DOHH2 (cell line): ENCODE measurements at regions not wholly inside any gene's neighbourhood (a gene's known extent, or its start where the extent isn't known, plus 50 kb on each side); places are given as distances from the start of the nearest gene placed in this dataset.
"Not testable (repeated sequence)": the region's sequence is repeated elsewhere in the genome, so short reads cannot be mapped to it uniquely, and the experiment has no call there.

ENCODE experiments used
- H3F3A ChIP-seq: fragments of 200-600 bp; sonication (generic), shearing (Covaris generic); 2 replicates; pipeline ENCODE4 v1.6.0; 2016; ENCODE audit warnings: antibody characterized with exemption, mild to moderate bottlenecking; ENCODE audit not compliant: control insufficient read depth, insufficient read depth
- H3K27ac ChIP-seq: fragments of 200-600 bp; sonication (generic); 2 replicates; pipeline ENCODE4 v1.5.1; 2014; ENCODE audit warnings: low read depth, mild to moderate bottlenecking, low read length, moderate library complexity
- H3K27me3 ChIP-seq: fragments of 200-600 bp; sonication (generic); 2 replicates; pipeline ENCODE4 v1.6.1; 2014; ENCODE audit warnings: mild to moderate bottlenecking, low read length, mixed read lengths; ENCODE audit not compliant: control insufficient read depth
- H3K36me3 ChIP-seq: fragments of 200-600 bp; sonication (generic); 2 replicates; pipeline ENCODE4 v1.6.1; 2014; ENCODE audit warnings: mild to moderate bottlenecking, low read length, moderate library complexity, mixed read lengths; ENCODE audit not compliant: control insufficient read depth
- H3K4me1 ChIP-seq: fragments of 200-600 bp; sonication (generic); 2 replicates; pipeline ENCODE4 v1.6.1; 2014; ENCODE audit warnings: mild to moderate bottlenecking, low read length, mixed read lengths; ENCODE audit not compliant: control insufficient read depth
- H3K4me2 ChIP-seq: fragments of 200-600 bp; sonication (generic); 2 replicates; pipeline ENCODE4 v1.6.0; 2014; ENCODE audit warnings: mild to moderate bottlenecking, low read length, moderate library complexity
- H3K4me3 ChIP-seq: fragments of 200-600 bp; sonication (generic); 2 replicates; pipeline ENCODE4 v1.5.1; 2014; ENCODE audit warnings: mild to moderate bottlenecking, low read length, mixed read lengths
- H3K79me2 ChIP-seq: fragments of 200-600 bp; sonication (generic); 2 replicates; pipeline ENCODE4 v1.6.1; 2014; ENCODE audit warnings: mild to moderate bottlenecking, low read length, mixed read lengths; ENCODE audit not compliant: control insufficient read depth
- H3K9me2 ChIP-seq: fragments of 200-600 bp; sonication (generic); replicated peaks from 2 replicates; pipeline ENCODE4 v1.6.1; 2014; ENCODE audit warnings: mild to moderate bottlenecking, low read length, mixed read lengths; ENCODE audit not compliant: control insufficient read depth
- H3K9me3 ChIP-seq: fragments of 200-600 bp; sonication (generic); 2 replicates; pipeline ENCODE4 v1.6.1; 2014; ENCODE audit warnings: antibody characterized with exemption, low read length, mixed read lengths; ENCODE audit not compliant: control insufficient read depth, insufficient read depth
- H4K20me1 ChIP-seq: fragments of 200-600 bp; sonication (generic); 2 replicates; pipeline ENCODE4 v1.6.0; 2014; ENCODE audit warnings: low read depth, mild to moderate bottlenecking, antibody characterized with exemption, low read length, moderate library complexity; ENCODE audit not compliant: control insufficient read depth, insufficient read depth
- EZH2phosphoT487 ChIP-seq: fragments of 200-600 bp; sonication (generic); IDR thresholded peaks from 2 replicates; pipeline ENCODE4 v1.6.1; 2017; ENCODE audit warnings: borderline replicate concordance, mild to moderate bottlenecking, antibody characterized with exemption, low read length, moderate library complexity, mixed read lengths
- TF ChIP-seq, protein P1 (sequence below): fragments of 200-600 bp; sonication (generic); IDR thresholded peaks from one replicate; pipeline ENCODE4 v1.5.1; 2014; ENCODE audit warnings: antibody characterized with exemption, mild to moderate bottlenecking, low read depth, low read length; ENCODE audit not compliant: poor library complexity, severe bottlenecking

DNA sequence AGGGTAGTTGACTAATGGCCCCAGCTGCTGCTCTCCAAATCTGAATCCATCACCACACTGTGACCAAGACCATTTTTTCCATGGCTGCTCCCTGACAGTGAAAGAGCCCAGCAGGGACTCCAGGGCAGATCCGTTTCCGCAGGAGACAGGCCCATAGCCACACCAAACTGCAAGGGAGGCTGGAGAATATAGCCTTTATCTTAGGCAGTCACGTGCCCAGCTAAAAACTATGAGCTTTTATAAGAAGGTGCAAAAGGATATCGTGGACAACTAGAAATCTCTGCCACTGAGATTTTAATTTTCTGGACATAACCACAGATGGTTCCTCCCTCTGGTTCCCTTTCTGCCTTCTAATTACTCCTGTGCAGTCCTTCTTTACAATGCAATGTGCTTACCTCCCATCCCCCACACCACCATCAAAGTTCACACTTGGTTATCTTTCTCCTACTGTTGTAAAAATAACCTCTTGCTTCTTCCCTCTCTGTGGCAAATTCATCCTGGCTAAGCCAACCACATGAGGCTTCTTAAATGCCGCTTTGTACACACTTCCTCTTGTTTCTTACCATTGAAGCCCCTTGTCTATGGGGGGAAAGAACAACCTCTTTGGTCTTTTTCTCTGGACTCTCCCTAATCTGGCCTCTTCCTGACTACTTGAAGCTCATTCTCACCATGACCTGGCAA is 233.7 kb downstream of the SHQ1 start:
- Histone ChIP-seq H3K27ac (no peak overlapping the region), H3K4me1 (no peaks in the 10 kb centered on the region), H3K4me2 (no peak overlapping the region), H3K9me2 (no peaks in the 10 kb centered on the region), H3K4me3 (no peak overlapping the region), H3F3A (no peaks in the 10 kb centered on the region), H3K9me3 (no peaks in the 10 kb centered on the region), H3K27me3 (peaks cover 21% of the 10 kb centered on the region), H3K79me2 (no peaks in the 10 kb centered on the region), H3K36me3 (no peaks in the 10 kb centered on the region), H4K20me1 (no peaks in the 10 kb centered on the region)
- TF ChIP-seq EZH2phosphoT487 = no peak
- TF ChIP-seq, protein P1, sequence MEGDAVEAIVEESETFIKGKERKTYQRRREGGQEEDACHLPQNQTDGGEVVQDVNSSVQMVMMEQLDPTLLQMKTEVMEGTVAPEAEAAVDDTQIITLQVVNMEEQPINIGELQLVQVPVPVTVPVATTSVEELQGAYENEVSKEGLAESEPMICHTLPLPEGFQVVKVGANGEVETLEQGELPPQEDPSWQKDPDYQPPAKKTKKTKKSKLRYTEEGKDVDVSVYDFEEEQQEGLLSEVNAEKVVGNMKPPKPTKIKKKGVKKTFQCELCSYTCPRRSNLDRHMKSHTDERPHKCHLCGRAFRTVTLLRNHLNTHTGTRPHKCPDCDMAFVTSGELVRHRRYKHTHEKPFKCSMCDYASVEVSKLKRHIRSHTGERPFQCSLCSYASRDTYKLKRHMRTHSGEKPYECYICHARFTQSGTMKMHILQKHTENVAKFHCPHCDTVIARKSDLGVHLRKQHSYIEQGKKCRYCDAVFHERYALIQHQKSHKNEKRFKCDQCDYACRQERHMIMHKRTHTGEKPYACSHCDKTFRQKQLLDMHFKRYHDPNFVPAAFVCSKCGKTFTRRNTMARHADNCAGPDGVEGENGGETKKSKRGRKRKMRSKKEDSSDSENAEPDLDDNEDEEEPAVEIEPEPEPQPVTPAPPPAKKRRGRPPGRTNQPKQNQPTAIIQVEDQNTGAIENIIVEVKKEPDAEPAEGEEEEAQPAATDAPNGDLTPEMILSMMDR = no peak

DNA sequence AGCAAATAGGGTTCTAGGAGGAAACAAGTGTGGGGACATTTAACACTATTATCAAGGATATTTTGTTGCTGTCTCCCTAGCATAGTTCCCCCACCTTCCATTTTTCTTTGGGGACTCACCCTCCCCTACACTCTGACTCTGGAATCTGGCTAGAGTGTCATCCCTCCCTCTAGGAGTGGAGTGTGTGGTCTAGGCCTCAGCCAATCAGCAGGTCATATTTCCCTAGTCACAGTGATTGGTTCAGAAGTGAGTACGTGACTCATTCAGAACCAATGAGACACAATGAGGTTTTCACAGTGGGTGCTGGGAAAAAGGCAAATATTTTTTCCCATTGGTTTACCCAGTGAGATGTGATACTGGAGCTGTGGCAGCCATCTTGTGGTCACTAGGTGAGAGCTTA is 234.4 kb downstream of the SHQ1 start:
- Histone ChIP-seq H3K27ac (no peak overlapping the region), H3F3A (no peaks in the 10 kb centered on the region), H3K4me2 (no peak overlapping the region)

DNA sequence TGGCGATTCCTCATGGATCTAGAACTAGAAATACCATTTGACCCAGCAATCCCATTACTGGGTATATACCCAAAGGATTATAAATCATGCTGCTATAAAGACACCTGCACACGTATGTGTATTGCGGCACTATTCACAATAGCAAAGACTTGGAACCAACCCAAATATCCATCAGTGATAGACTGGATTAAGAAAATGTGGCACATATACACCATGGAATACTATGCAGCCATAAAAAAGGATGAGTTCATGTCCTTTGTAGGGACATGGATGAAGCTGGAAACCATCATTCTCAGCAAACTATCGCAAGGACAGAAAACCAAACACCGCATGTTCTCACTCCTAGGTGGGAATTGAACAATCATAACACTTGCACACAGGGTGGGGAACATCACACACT is 239.1 kb downstream of the SHQ1 start:
- not testable (repeated sequence) for H3K27ac ChIP-seq, H3K4me1 ChIP-seq, H3K4me2 ChIP-seq, H3K9me2 ChIP-seq, H3F3A ChIP-seq, H4K20me1 ChIP-seq, H3K27me3 ChIP-seq, H3K79me2 ChIP-seq, H3K36me3 ChIP-seq, H3K4me3 ChIP-seq, H3K9me3 ChIP-seq

More for the DNA sequence above, 234.4 kb downstream of the SHQ1 start:
- Histone ChIP-seq H3K36me3 (no peaks in the 10 kb centered on the region), H3K9me3 (no peaks in the 10 kb centered on the region), H3K27me3 (peaks cover 21% of the 10 kb centered on the region), H3K4me3 (no peak overlapping the region), H3K79me2 (no peaks in the 10 kb centered on the region), H4K20me1 (no peaks in the 10 kb centered on the region), H3K9me2 (no peaks in the 10 kb centered on the region), H3K4me1 (no peaks in the 10 kb centered on the region)
- no peak for TF ChIP-seq EZH2phosphoT487
- TF ChIP-seq, protein P1 = no peak

DNA sequence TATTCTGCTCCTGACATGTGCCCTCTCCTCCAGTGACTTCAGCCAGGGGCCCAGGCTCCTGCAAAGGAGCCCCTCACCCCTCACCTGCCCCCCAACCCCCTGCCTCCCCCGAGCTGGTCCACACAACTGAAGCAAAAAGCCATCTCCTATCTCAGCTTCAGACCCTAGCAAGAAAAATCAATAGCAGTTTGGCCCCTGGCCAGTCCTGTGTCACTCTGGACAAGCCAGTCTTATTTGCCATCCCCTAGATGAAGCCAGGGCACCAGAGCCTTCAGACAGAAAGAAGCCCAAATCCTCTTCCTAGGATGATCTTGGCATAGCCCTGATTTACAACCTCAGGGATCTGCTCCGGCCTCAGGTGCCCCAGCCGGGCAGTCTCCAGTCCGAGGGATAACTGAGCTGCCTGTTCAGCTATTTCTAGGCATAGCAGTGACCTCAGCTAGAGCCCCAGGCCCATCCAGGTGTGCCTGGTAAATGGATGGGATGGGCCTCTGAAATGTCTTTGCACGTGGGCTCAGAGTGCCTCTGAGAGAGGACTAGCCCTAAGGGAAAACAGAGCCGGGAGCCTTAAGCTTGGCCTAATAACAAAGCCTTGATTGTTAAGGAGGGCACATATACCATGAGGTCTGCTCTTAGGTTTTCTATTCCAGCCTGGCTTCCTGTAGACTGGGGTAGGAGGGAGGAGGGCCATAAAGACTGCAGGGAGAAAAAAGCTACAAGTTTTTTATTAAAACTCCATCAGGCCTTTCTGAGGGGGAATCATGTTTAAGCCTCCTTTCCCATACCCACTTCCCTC is 242.0 kb downstream of the SHQ1 start:
- H3F3A ChIP-seq = no peaks in the 10 kb centered on the region
- TF ChIP-seq, protein P1 = no peak
- no peak for TF ChIP-seq EZH2phosphoT487
- H3K79me2 ChIP-seq = no peaks in the 10 kb centered on the region
- H3K4me1 ChIP-seq = no peaks in the 10 kb centered on the region
- peaks cover 13% of the 10 kb centered on the region for H3K27me3 ChIP-seq
- no peak overlapping the region for H3K27ac ChIP-seq
- H3K9me2 ChIP-seq = no peaks in the 10 kb centered on the region
- H3K4me3 ChIP-seq = no peak overlapping the region
- H4K20me1 ChIP-seq = no peaks in the 10 kb centered on the region
- no peak overlapping the region for H3K4me2 ChIP-seq
- no peaks in the 10 kb centered on the region for H3K9me3 ChIP-seq
- H3K36me3 ChIP-seq = no peaks in the 10 kb centered on the region
